GM12892 (cell line): ENCODE measurements at regions not wholly inside any gene's neighbourhood (a gene's known extent, or its start where the extent isn't known, plus 50 kb on each side); places are given as distances from the start of the nearest gene placed in this dataset.

Source experiments
- POLR2A ChIP-seq: IDR thresholded peaks from 2 replicates; pipeline ENCODE4 v1.6.1; 2011; ENCODE audit warnings: low read depth, low read length, control low read depth
- POLR2AphosphoS5 ChIP-seq: IDR thresholded peaks from 2 replicates; pipeline ENCODE4 v1.6.1; 2011; ENCODE audit warnings: low read depth, low read length, control low read depth
- TAF1 ChIP-seq: IDR thresholded peaks from 2 replicates; pipeline ENCODE4 v1.6.1; 2011; ENCODE audit warnings: low read depth, mild to moderate bottlenecking, control low read depth, low read length, borderline replicate concordance

DNA sequence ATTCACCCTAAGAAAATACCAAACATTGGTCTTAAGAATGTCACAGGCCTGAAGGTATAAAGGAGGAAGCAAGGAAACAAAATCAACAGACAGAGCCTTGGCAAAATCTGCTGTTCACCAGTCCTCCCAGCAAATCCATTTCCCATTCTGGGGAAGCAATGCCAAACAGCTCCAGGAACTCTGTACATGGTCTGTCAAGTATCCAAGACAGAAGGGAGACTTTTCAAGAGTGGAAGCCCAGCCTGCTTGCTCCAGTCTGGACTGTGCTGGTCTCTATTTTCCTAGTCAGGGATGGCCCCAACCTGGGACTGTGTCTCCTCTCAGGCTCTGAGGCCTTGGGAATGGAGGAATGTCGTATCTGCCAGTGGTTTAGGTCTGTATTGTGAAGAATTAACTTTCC lies 251.5 kb downstream of the DAD1 start:
- no peak for TF ChIP-seq POLR2A
- TF ChIP-seq POLR2AphosphoS5 = no peak
- TF ChIP-seq TAF1 = no peak
